Vagina (tissue), 2 donors: ENCODE measurements at regions not wholly inside any gene's neighbourhood (a gene's known extent, or its start where the extent isn't known, plus 50 kb on each side); places are given as distances from the start of the nearest gene placed in this dataset.

ENCODE experiments used
- POLR2A ChIP-seq, 2 donors: fragments of 450-650 bp; IDR thresholded peaks; one replicate each; pipeline ENCODE4 v1.6.1; 2017; ENCODE audit warnings: antibody characterized with exemption in 2 of 2, mild to moderate bottlenecking in 2 of 2, moderate library complexity in 2 of 2
- POLR2AphosphoS5 ChIP-seq, 2 donors: sonication (generic); formaldehyde crosslinking; IDR thresholded peaks; one replicate each; pipeline ENCODE4 v1.9.0; 2017; ENCODE audit warnings: antibody characterized with exemption in 2 of 2, mild to moderate bottlenecking in 2 of 2, low read depth in 1 of 2; ENCODE audit not compliant: insufficient read depth in 1 of 2
- TF ChIP-seq, protein P1 (sequence below), 3 experiments: fragments of 450-650 bp in 2 of 3; fragments of 200-600 bp in 1 of 3; sonication (generic) in 1 of 3; IDR thresholded peaks; one replicate each; pipeline ENCODE4 v1.5.1; 2017 to 2019; ENCODE audit warnings: antibody characterized with exemption in 3 of 3, mild to moderate bottlenecking in 2 of 3, moderate library complexity in 2 of 3

DNA sequence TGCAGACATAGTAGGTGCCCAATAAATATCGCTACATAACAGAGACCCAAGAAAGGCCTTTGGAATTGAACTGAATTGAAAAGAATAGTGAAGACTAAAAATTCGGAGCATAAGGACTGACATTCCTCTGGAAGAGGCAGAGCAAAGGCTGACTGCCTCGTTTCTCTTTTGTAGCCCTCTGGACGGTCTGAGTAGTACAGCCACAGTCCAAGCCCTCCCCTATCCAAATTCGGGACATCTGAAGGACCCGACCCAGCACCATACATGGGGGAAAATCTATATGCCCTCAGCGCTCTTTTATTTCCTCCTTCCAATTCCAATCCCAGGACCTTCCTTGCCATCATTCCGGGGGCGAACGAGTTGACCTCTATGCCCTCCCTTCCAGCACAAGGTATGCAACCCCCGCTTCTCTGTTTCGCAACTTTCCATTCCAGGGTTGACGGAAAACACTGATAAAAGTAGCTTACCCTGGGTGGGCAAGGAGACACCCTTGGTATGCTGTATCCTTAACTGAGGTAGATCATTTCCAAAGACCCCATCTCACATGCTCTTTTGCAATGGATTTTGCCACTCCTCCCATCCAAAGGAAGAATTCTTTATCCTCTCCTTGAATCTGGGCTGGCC, 127.4 kb upstream of the MAP1LC3B2 start:
- TF ChIP-seq, protein P1, sequence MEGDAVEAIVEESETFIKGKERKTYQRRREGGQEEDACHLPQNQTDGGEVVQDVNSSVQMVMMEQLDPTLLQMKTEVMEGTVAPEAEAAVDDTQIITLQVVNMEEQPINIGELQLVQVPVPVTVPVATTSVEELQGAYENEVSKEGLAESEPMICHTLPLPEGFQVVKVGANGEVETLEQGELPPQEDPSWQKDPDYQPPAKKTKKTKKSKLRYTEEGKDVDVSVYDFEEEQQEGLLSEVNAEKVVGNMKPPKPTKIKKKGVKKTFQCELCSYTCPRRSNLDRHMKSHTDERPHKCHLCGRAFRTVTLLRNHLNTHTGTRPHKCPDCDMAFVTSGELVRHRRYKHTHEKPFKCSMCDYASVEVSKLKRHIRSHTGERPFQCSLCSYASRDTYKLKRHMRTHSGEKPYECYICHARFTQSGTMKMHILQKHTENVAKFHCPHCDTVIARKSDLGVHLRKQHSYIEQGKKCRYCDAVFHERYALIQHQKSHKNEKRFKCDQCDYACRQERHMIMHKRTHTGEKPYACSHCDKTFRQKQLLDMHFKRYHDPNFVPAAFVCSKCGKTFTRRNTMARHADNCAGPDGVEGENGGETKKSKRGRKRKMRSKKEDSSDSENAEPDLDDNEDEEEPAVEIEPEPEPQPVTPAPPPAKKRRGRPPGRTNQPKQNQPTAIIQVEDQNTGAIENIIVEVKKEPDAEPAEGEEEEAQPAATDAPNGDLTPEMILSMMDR (IDR thresholded peaks at IDR 0.05): no peak
- TF ChIP-seq POLR2A (IDR thresholded peaks at IDR 0.05) (no peak), POLR2AphosphoS5 (IDR thresholded peaks at IDR 0.05; ENCODE audit: insufficient read depth in 1 of 2, low read depth in 1 of 2) (no peak)
